ENCODE measurements at regions not wholly inside any gene's neighbourhood (a gene's known extent, or its start where the extent isn't known, plus 50 kb on each side); places are given as distances from the start of the nearest gene placed in this dataset.

GRCh38 chr16:59410451-59410850, 676.3 kb upstream of the GOT2 start:
- no peaks in the 10 kb centered on the region for H3K9me3 Mint-ChIP-seq (ENCODE audit: unreplicated experiment)
- no peak for DNase-seq
- no peak overlapping the region for H3K4me3 Mint-ChIP-seq (ENCODE audit: unreplicated experiment)
- no peak overlapping the region for H3K27ac Mint-ChIP-seq (ENCODE audit: unreplicated experiment)
- H3K36me3 Mint-ChIP-seq (ENCODE audit: unreplicated experiment): no peaks in the 10 kb centered on the region
- H3K4me1 Mint-ChIP-seq (ENCODE audit: low read depth, unreplicated experiment): no peaks in the 10 kb centered on the region
- peaks cover 3% of the 10 kb centered on the region for H3K27me3 Mint-ChIP-seq (ENCODE audit: unreplicated experiment)
- TF ChIP-seq CTCF (IDR thresholded peaks at IDR 0.05; ENCODE audit: partially characterized antibody, unreplicated experiment): no peak

DNA sequence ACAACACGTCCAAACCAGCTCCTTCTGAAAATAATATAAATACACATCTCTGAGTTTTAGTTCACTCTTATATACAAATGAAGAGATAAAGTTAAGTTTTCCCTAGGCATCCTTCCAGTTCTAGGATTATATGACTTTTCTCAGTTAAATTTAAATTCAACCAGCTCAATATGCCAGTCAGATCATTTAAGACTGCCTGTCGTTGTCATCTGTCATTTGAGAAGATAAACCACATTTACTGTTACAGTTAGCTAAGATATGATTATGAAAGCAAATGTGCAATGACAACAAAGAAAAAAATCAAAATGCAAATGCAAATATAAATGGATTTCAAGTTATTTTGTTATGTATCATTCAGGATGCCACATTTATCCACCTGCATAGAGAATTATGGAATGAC, 671.7 kb upstream of the GOT2 start:
- H3K4me3 Mint-ChIP-seq (ENCODE audit: unreplicated experiment): no peak overlapping the region
- H3K9me3 Mint-ChIP-seq (ENCODE audit: unreplicated experiment): no peaks in the 10 kb centered on the region
- no peaks in the 10 kb centered on the region for H3K36me3 Mint-ChIP-seq (ENCODE audit: unreplicated experiment)
- peaks cover 3% of the 10 kb centered on the region for H3K27me3 Mint-ChIP-seq (ENCODE audit: unreplicated experiment)
- no peak overlapping the region for H3K27ac Mint-ChIP-seq (ENCODE audit: unreplicated experiment)
- no peak for TF ChIP-seq CTCF (IDR thresholded peaks at IDR 0.05; ENCODE audit: partially characterized antibody, unreplicated experiment)
- DNase-seq: no peak
- no peaks in the 10 kb centered on the region for H3K4me1 Mint-ChIP-seq (ENCODE audit: low read depth, unreplicated experiment)

GRCh38 chr16:59404509-59404908, 670.4 kb upstream of the GOT2 start:
- no peak for TF ChIP-seq CTCF (IDR thresholded peaks at IDR 0.05; ENCODE audit: partially characterized antibody, unreplicated experiment)
- Mint-ChIP-seq H3K27ac (ENCODE audit: unreplicated experiment) (no peak overlapping the region), H3K36me3 (ENCODE audit: unreplicated experiment) (no peaks in the 10 kb centered on the region), H3K4me1 (ENCODE audit: low read depth, unreplicated experiment) (no peaks in the 10 kb centered on the region), H3K27me3 (ENCODE audit: unreplicated experiment) (peaks cover 3% of the 10 kb centered on the region), H3K4me3 (ENCODE audit: unreplicated experiment) (no peak overlapping the region), H3K9me3 (ENCODE audit: unreplicated experiment) (no peaks in the 10 kb centered on the region)
- DNase-seq: no peak

GRCh38 chr16:59400830-59401229, 666.7 kb upstream of the GOT2 start:
- Mint-ChIP-seq H3K9me3 (ENCODE audit: unreplicated experiment) (no peaks in the 10 kb centered on the region), H3K36me3 (ENCODE audit: unreplicated experiment) (no peaks in the 10 kb centered on the region), H3K27me3 (ENCODE audit: unreplicated experiment) (no peaks in the 10 kb centered on the region), H3K4me1 (ENCODE audit: low read depth, unreplicated experiment) (no peaks in the 10 kb centered on the region), H3K4me3 (ENCODE audit: unreplicated experiment) (no peak overlapping the region), H3K27ac (ENCODE audit: unreplicated experiment) (no peak overlapping the region)
- TF ChIP-seq CTCF (IDR thresholded peaks at IDR 0.05; ENCODE audit: partially characterized antibody, unreplicated experiment): no peak
- no peak for DNase-seq

GRCh38 chr16:59397638-59398037, 663.5 kb upstream of the GOT2 start:
- Mint-ChIP-seq H3K27ac (ENCODE audit: unreplicated experiment) (no peak overlapping the region), H3K9me3 (ENCODE audit: unreplicated experiment) (no peaks in the 10 kb centered on the region), H3K36me3 (ENCODE audit: unreplicated experiment) (no peaks in the 10 kb centered on the region), H3K4me1 (ENCODE audit: low read depth, unreplicated experiment) (no peaks in the 10 kb centered on the region), H3K27me3 (ENCODE audit: unreplicated experiment) (no peaks in the 10 kb centered on the region), H3K4me3 (ENCODE audit: unreplicated experiment) (no peak overlapping the region)
- DNase-seq: no peak
- no peak for TF ChIP-seq CTCF (IDR thresholded peaks at IDR 0.05; ENCODE audit: partially characterized antibody, unreplicated experiment)

Data from glutamatergic neuron (in vitro differentiated cells).